GM23248 (cell line): ENCODE measurements at regions not wholly inside any gene's neighbourhood (a gene's known extent, or its start where the extent isn't known, plus 50 kb on each side); places are given as distances from the start of the nearest gene placed in this dataset.

Experiments used
- EZH2 ChIP-seq: fragments of 200-600 bp; sonication (generic); IDR thresholded peaks from 2 replicates; pipeline ENCODE4 v1.6.1; 2018; ENCODE audit warnings: antibody characterized with exemption, mild to moderate bottlenecking; ENCODE audit not compliant: insufficient read depth, poor library complexity, severe bottlenecking
- EZH2phosphoT487 ChIP-seq: fragments of 200-600 bp; sonication (generic); IDR thresholded peaks from 2 replicates; pipeline ENCODE4 v1.6.1; 2018; ENCODE audit warnings: antibody characterized with exemption, moderate library complexity, mild to moderate bottlenecking, low read depth; ENCODE audit not compliant: insufficient read depth

DNA sequence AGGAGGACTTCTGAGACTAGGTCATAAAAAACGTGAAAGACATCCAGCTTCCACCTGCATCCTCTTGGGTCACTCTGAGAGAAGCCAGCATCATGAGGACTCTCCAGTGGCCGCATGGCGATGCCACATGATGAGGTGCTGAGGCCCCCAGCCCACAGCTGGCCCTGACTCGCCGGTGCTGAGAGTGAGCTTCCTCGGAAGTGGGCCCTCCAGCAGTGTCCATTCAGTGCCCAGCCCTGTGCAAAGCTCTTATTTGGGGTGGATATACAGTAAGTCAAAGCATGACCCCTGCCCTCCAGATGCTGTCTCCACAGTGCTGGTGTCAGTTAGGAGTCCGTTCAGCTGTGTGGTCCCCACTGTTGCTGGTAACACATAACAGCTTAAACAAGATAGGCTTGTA, 93.6 kb upstream of the CHST15 start:
- TF ChIP-seq EZH2: no peak
- no peak for TF ChIP-seq EZH2phosphoT487
